OCI-LY1 (cell line): ENCODE measurements at regions not wholly inside any gene's neighbourhood (a gene's known extent, or its start where the extent isn't known, plus 50 kb on each side); places are given as distances from the start of the nearest gene placed in this dataset.
"Not testable (repeated sequence)": the region's sequence is repeated elsewhere in the genome, so short reads cannot be mapped to it uniquely, and the experiment has no call there.

Source experiments
- CTCF ChIP-seq: fragments of 200-600 bp; sonication (generic), shearing (Covaris generic); IDR thresholded peaks from 2 replicates; pipeline ENCODE4 v1.5.1; 2017; ENCODE audit warnings: mild to moderate bottlenecking, antibody characterized with exemption, low read length, moderate library complexity, mixed read lengths
- EZH2 ChIP-seq: fragments of 200-600 bp; sonication (generic), shearing (Covaris generic); IDR thresholded peaks from 2 replicates; pipeline ENCODE4 v1.8.0; 2017; ENCODE audit warnings: borderline replicate concordance, mixed run types, mild to moderate bottlenecking, antibody characterized with exemption, low read length, moderate library complexity, mixed read lengths

GRCh38 chr3:16073990-16074671 is 100.3 kb upstream of the GALNT15 start:
- TF ChIP-seq CTCF, EZH2: not testable (repeated sequence)
